Keratinocyte (primary cell): ENCODE measurements at regions not wholly inside any gene's neighbourhood (a gene's known extent, or its start where the extent isn't known, plus 50 kb on each side); places are given as distances from the start of the nearest gene placed in this dataset.

Experiments used
- DNase-seq: peaks from one replicate; pipeline ENCODE4 v3.0.0-alpha.2; 2011; ENCODE audit warnings: low read depth, missing footprints, low spot score
- FAIRE-seq: peaks from 2 replicates; lab custom pipeline; 2011; peaks lifted over from hg19 to GRCh38; lab: Jason Lieb, UNC
- H2AFZ ChIP-seq: 2 replicates; pipeline ENCODE4 v1.6.0; 2012; ENCODE audit warnings: low read length, control low read depth, inconsistent platforms; ENCODE audit not compliant: control insufficient read depth
- H3K27ac ChIP-seq: 2 replicates; pipeline ENCODE4 v1.5.1; 2011; ENCODE audit warnings: low read length; ENCODE audit not compliant: control insufficient read depth, insufficient read depth
- H3K27me3 ChIP-seq: 3 replicates; pipeline ENCODE4 v1.6.0; 2011; ENCODE audit warnings: low read length; ENCODE audit not compliant: control insufficient read depth, insufficient read depth; ENCODE audit errors: extremely low read depth
- H3K36me3 ChIP-seq, 2 experiments: 2 replicates in 1 of 2; 3 replicates in 1 of 2; pipeline ENCODE4 v1.5.1; 2011; ENCODE audit warnings: low read length in 2 of 2, mild to moderate bottlenecking in 1 of 2; ENCODE audit not compliant: control insufficient read depth in 2 of 2, insufficient read depth in 2 of 2; ENCODE audit errors: extremely low read depth in 1 of 2
- H3K4me1 ChIP-seq: 3 replicates; pipeline ENCODE4 v1.5.1; 2011; ENCODE audit warnings: low read length; ENCODE audit not compliant: control insufficient read depth, insufficient read depth; ENCODE audit errors: extremely low read depth
- H3K4me2 ChIP-seq: 3 replicates; pipeline ENCODE4 v1.6.0; 2011; ENCODE audit warnings: low read depth, low read length; ENCODE audit not compliant: control insufficient read depth, insufficient read depth; ENCODE audit errors: extremely low read depth
- H3K4me3 ChIP-seq, 3 experiments: fragments of 200-600 bp in 1 of 3; sonication (generic) in 1 of 3; 2 replicates in 2 of 3; 3 replicates in 1 of 3; pipeline ENCODE4 v1.5.1; 2011 to 2016; ENCODE audit warnings: low read length in 3 of 3, mild to moderate bottlenecking in 3 of 3, control low read depth in 2 of 3, inconsistent platforms in 1 of 3, low read depth in 1 of 3, mixed read lengths in 1 of 3, mixed run types in 1 of 3, moderate library complexity in 1 of 3; ENCODE audit not compliant: control insufficient read depth in 2 of 3, insufficient read depth in 2 of 3; ENCODE audit errors: extremely low read depth in 1 of 3
- H3K79me2 ChIP-seq: 2 replicates; pipeline ENCODE4 v1.6.0; 2012; ENCODE audit warnings: low read length; ENCODE audit not compliant: control insufficient read depth, insufficient read depth
- H3K9ac ChIP-seq: 3 replicates; pipeline ENCODE4 v1.6.0; 2011; ENCODE audit warnings: low read length; ENCODE audit not compliant: control insufficient read depth, insufficient read depth; ENCODE audit errors: extremely low read depth
- H3K9me1 ChIP-seq: 3 replicates; pipeline ENCODE4 v1.6.0; 2011; ENCODE audit warnings: low read length; ENCODE audit not compliant: control insufficient read depth, insufficient read depth; ENCODE audit errors: extremely low read depth
- H3K9me3 ChIP-seq: 2 replicates; pipeline ENCODE4 v1.5.1; 2012; ENCODE audit warnings: low read depth, low read length; ENCODE audit not compliant: control insufficient read depth
- H4K20me1 ChIP-seq: 3 replicates; pipeline ENCODE4 v1.6.0; 2011; ENCODE audit warnings: low read length; ENCODE audit not compliant: control insufficient read depth, insufficient read depth; ENCODE audit errors: extremely low read depth
- EZH2 ChIP-seq: IDR thresholded peaks from one replicate; pipeline ENCODE4 v1.6.1; 2012; ENCODE audit warnings: inconsistent platforms, mild to moderate bottlenecking, low read length, moderate library complexity
- dilution Hi-C: fragments of 300-500 bp; cut with MboI; formaldehyde crosslinking; loops from one replicate; pipeline ENCODE4 v1.7.0; 2020; ENCODE audit warnings: low sequenced_read_pairs; ENCODE audit not compliant: extremely low pct_ligation_motif_present
- TF ChIP-seq, protein P1 (sequence below), 3 experiments: IDR thresholded peaks in 1 of 3; conservative IDR thresholded peaks in 1 of 3; optimal IDR thresholded peaks in 1 of 3; 2 replicates in 2 of 3; 3 replicates in 1 of 3; pipeline versions ENCODE3 to v1.5.1; 2011; ENCODE audit warnings: low read length in 3 of 3, mild to moderate bottlenecking in 3 of 3, moderate library complexity in 2 of 3, control low read depth in 1 of 3, inconsistent platforms in 1 of 3; ENCODE audit not compliant: insufficient read depth in 2 of 3; ENCODE audit errors: extremely low read depth in 1 of 3

DNA sequence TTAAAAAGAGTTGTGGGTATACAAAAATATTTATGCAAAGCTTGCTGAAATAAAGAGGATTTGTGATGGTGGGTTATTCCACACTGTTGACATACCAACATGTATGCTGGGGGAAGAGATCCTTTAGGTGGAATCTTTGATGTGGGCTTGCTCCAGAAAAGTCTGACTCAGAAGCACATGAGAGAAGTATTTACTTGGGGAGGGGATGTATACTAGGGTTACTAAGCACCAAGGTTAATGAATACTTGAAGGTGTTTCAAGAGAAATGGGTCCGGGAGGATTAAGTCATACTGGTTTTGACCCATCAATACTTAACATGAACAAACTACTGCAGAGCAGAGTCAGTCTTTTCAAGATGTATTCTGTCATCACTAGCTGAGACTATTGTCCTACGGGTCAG lies 316.4 kb upstream of the GRIN3A start:
- Histone ChIP-seq H3K79me2 (no peaks in the 10 kb centered on the region), H3K36me3 (no peaks in the 10 kb centered on the region), H3K9me1 (no peaks in the 10 kb centered on the region), H2AFZ (no peak overlapping the region), H4K20me1 (no peaks in the 10 kb centered on the region), H3K9ac (no peak overlapping the region), H3K4me3 (no peak overlapping the region), H3K27me3 (no peaks in the 10 kb centered on the region), H3K4me1 (no peaks in the 10 kb centered on the region), H3K27ac (no peak overlapping the region), H3K9me3 (no peaks in the 10 kb centered on the region), H3K4me2 (no peak overlapping the region)
- FAIRE-seq (no peak), DNase-seq (no peak)
- dilution Hi-C loops = no loop called here
- no peak for TF ChIP-seq EZH2
- TF ChIP-seq, protein P1, sequence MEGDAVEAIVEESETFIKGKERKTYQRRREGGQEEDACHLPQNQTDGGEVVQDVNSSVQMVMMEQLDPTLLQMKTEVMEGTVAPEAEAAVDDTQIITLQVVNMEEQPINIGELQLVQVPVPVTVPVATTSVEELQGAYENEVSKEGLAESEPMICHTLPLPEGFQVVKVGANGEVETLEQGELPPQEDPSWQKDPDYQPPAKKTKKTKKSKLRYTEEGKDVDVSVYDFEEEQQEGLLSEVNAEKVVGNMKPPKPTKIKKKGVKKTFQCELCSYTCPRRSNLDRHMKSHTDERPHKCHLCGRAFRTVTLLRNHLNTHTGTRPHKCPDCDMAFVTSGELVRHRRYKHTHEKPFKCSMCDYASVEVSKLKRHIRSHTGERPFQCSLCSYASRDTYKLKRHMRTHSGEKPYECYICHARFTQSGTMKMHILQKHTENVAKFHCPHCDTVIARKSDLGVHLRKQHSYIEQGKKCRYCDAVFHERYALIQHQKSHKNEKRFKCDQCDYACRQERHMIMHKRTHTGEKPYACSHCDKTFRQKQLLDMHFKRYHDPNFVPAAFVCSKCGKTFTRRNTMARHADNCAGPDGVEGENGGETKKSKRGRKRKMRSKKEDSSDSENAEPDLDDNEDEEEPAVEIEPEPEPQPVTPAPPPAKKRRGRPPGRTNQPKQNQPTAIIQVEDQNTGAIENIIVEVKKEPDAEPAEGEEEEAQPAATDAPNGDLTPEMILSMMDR (optimal IDR thresholded peaks at IDR 0.05 in 1 of 3, IDR thresholded peaks at IDR 0.05 in 1 of 3, conservative IDR thresholded peaks at IDR 0.05 in 1 of 3; ENCODE audit: extremely low read depth in 1 of 3, insufficient read depth in 2 of 3, low read length in 3 of 3) = no peak

DNA sequence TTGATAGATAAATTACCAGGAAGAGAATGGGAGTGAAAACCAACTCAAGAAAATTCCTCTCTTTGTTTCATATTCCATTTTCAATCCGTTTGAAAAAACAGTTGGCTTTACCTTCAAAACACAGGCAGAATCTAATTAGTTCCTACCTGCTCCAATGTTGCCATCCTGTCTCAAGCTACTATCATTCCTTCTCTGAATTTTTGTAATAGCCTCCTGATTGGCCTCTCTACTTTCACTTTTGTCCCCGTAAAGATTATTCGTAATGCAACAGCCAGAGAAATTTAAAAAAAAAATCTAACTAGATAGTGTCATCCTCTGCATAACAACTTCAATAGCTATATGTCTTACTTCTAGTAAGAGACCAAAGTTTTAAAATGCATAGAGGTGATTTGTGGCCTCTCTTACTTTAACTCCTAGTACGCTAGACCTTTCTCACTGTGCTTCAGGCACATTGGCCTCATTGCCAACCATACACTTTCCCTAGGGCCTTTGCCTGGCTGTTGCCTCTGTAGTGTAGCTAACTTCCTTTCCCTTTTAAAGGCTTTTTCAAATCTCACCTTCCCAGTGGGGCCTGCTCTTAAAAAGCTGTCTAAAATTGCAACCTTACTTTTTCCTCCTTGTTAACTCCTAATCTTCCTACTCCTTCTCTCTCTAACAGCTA lies 311.3 kb upstream of the GRIN3A start:
- dilution Hi-C loops = no loop called here
- Histone ChIP-seq H3K27me3 (no peaks in the 10 kb centered on the region), H3K9me1 (no peaks in the 10 kb centered on the region), H3K9me3 (no peaks in the 10 kb centered on the region), H3K79me2 (no peaks in the 10 kb centered on the region), H3K9ac (no peak overlapping the region), H3K4me1 (no peaks in the 10 kb centered on the region), H3K4me2 (peak overlapping the region; percentile 63), H3K36me3 (no peaks in the 10 kb centered on the region), H3K27ac (no peak overlapping the region), H2AFZ (peak overlapping the region; percentile 88), H4K20me1 (no peaks in the 10 kb centered on the region), H3K4me3 (peak overlapping the region in 1 of 3 experiments; percentile 6)
- no peak for DNase-seq
- FAIRE-seq = no peak
- no peak for TF ChIP-seq EZH2
- TF ChIP-seq, protein P1 (optimal IDR thresholded peaks at IDR 0.05 in 1 of 3, IDR thresholded peaks at IDR 0.05 in 1 of 3, conservative IDR thresholded peaks at IDR 0.05 in 1 of 3; ENCODE audit: extremely low read depth in 1 of 3, insufficient read depth in 2 of 3, low read length in 3 of 3) = no peak
